WTC11 (cell line): ENCODE measurements at regions not wholly inside any gene's neighbourhood (a gene's known extent, or its start where the extent isn't known, plus 50 kb on each side); places are given as distances from the start of the nearest gene placed in this dataset.

Experiments used
- ATAC-seq: fragments of 200-7000 bp; cut with Tn5 transposase; 2 replicates; pipeline ENCODE4 v1.10.0; 2021; ENCODE audit warnings: mild to moderate bottlenecking, moderate library complexity
- CTCF ChIA-PET: fragments of 300-600 bp; sonication (Branson Sonifier 250); formaldehyde crosslinking; loops from one replicate; lab custom pipeline; 2021; ENCODE audit warnings: antibody characterized with exemption; lab: Charles Lee
- POLR2A ChIA-PET: fragments of 350-600 bp; sonication (Branson Sonifier 250); formaldehyde crosslinking; loops from one replicate; lab custom pipeline; 2021; ENCODE audit warnings: antibody characterized with exemption; lab: Charles Lee
- DNase-seq: peaks from one replicate; pipeline ENCODE4 v3.0.0; 2021; ENCODE audit warnings: low spot score
- H3K27ac Mint-ChIP-seq: 2 replicates; pipeline ENCODE4 v1.8.0; 2021; ENCODE audit warnings: mixed read lengths
- H3K27me3 Mint-ChIP-seq: 2 replicates; pipeline ENCODE4 v1.8.0; 2021; ENCODE audit warnings: low read depth, mild to moderate bottlenecking, moderate library complexity, mixed read lengths
- H3K36me3 Mint-ChIP-seq: 2 replicates; pipeline ENCODE4 v1.8.0; 2021; ENCODE audit warnings: mixed read lengths
- H3K4me1 Mint-ChIP-seq: 2 replicates; pipeline ENCODE4 v1.8.0; 2022; ENCODE audit warnings: mixed read lengths
- H3K4me3 Mint-ChIP-seq: 2 replicates; pipeline ENCODE4 v1.8.0; 2021; ENCODE audit warnings: mild to moderate bottlenecking, moderate library complexity, mixed read lengths
- H3K9me3 Mint-ChIP-seq: 2 replicates; pipeline ENCODE4 v1.8.0; 2021; ENCODE audit warnings: mixed read lengths
- CREB1 ChIP-seq: sonication (generic); formaldehyde crosslinking; IDR thresholded peaks from 2 replicates; pipeline ENCODE4 v1.8.0; 2023; ENCODE audit warnings: mild to moderate bottlenecking, missing genetic modification reagents
- ESRRA ChIP-seq: sonication (generic); formaldehyde crosslinking; IDR thresholded peaks from 2 replicates; pipeline ENCODE4 v1.8.1; 2022; ENCODE audit warnings: mild to moderate bottlenecking, missing genetic modification reagents, borderline replicate concordance
- FOXP1 ChIP-seq: sonication (generic); formaldehyde crosslinking; IDR thresholded peaks from 2 replicates; pipeline ENCODE4 v1.8.0; 2022; ENCODE audit warnings: missing genetic modification reagents, mild to moderate bottlenecking, moderate library complexity, borderline replicate concordance
- SMAD3 ChIP-seq: sonication (generic); formaldehyde crosslinking; IDR thresholded peaks from 2 replicates; pipeline ENCODE4 v1.8.0; 2022; ENCODE audit warnings: missing genetic modification reagents, mild to moderate bottlenecking, borderline replicate concordance
- SOX15 ChIP-seq: fragments of 250-450 bp; sonication (Bioruptor Pico); IDR thresholded peaks from 2 replicates; pipeline ENCODE4 v1.9.0; 2021; ENCODE audit warnings: mild to moderate bottlenecking
- TCF7 ChIP-seq: sonication (generic); formaldehyde crosslinking; IDR thresholded peaks from 2 replicates; pipeline ENCODE4 v1.8.0; 2022; ENCODE audit warnings: mild to moderate bottlenecking, low read depth, missing genetic modification reagents, moderate library complexity
- TEAD1 ChIP-seq: sonication (generic); formaldehyde crosslinking; IDR thresholded peaks from 2 replicates; pipeline ENCODE4 v1.8.0; 2022; ENCODE audit warnings: mild to moderate bottlenecking, missing genetic modification reagents
- TP53 ChIP-seq: sonication (generic); formaldehyde crosslinking; IDR thresholded peaks from 2 replicates; pipeline ENCODE4 v1.8.1; 2023; ENCODE audit warnings: mild to moderate bottlenecking, missing genetic modification reagents
- ZNF219 ChIP-seq: sonication (generic); formaldehyde crosslinking; IDR thresholded peaks from 2 replicates; pipeline ENCODE4 v1.8.0; 2023; ENCODE audit warnings: missing genetic modification reagents, mild to moderate bottlenecking, borderline replicate concordance
- TF ChIP-seq, protein P1 (sequence below): sonication (generic); formaldehyde crosslinking; IDR thresholded peaks from 2 replicates; pipeline ENCODE4 v1.8.0; 2023; ENCODE audit warnings: missing genetic modification reagents
- TF ChIP-seq, protein P2 (sequence below): sonication (generic); formaldehyde crosslinking; IDR thresholded peaks from 2 replicates; pipeline ENCODE4 v1.8.1; 2022; ENCODE audit warnings: mild to moderate bottlenecking, moderate library complexity, missing genetic modification reagents
- TF ChIP-seq, protein P3 (sequence below): sonication (generic); formaldehyde crosslinking; IDR thresholded peaks from 2 replicates; pipeline ENCODE4 v1.8.0; 2023; ENCODE audit warnings: mild to moderate bottlenecking, missing genetic modification reagents
- TF ChIP-seq, protein P4 (sequence below): sonication (generic); formaldehyde crosslinking; IDR thresholded peaks from 2 replicates; pipeline ENCODE4 v1.8.0; 2022; ENCODE audit warnings: mild to moderate bottlenecking, missing genetic modification reagents
- TF ChIP-seq, protein P5 (sequence below): sonication (generic); formaldehyde crosslinking; IDR thresholded peaks from 2 replicates; pipeline ENCODE4 v1.8.1; 2023; ENCODE audit warnings: mild to moderate bottlenecking, missing genetic modification reagents, moderate library complexity
- TF ChIP-seq, protein P6 (sequence below): fragments of 250-450 bp; sonication (Bioruptor Pico); IDR thresholded peaks from 2 replicates; pipeline ENCODE4 v1.8.0; 2021; ENCODE audit warnings: mild to moderate bottlenecking

DNA sequence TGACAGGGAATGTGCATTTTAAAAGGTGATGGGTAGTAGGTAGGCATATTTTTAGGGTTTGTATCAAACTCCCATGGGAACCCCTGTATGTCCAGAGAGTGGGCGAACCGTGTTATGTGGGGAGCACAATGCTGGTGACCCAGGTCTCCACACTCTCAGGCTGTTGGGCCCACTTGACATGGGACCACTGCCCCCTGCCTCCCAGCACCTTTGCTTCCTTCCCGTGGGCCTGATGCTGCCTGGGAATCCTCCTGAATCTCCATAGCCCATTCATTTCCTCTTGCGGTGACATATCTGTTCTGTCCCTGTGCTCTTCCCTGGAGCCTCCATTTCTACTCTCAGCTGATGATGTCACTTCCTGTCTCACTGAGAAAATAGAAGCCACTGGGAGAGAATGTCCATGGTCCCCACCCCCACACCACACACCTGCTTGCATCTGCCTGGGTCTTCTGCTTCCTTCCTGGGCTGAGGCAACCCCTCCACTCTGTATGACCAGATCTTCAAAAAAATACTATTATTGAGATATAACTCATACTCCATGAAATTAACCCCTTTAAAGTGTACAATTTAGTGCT is 55.8 kb upstream of the THY1 start:
- DNase-seq (no peak), ATAC-seq (no peak)
- Mint-ChIP-seq H3K36me3 (no peaks in the 10 kb centered on the region), H3K27ac (no peak overlapping the region), H3K27me3 (peaks cover 17% of the 10 kb centered on the region), H3K9me3 (peaks cover 9% of the 10 kb centered on the region), H3K4me3 (no peak overlapping the region), H3K4me1 (peaks cover 26% of the 10 kb centered on the region)
- CTCF ChIA-PET = interaction anchor here (0.9 to 2.5 kb wide), 2 partner anchors 94 to 123 kb away, joined by 3 to 7 read pairs; no protein-coding TSS in a partner anchor
- POLR2A ChIA-PET = no interaction called here
- TF ChIP-seq ZNF219 (CRISPR knock-in tag) = no peak
- TF ChIP-seq, protein P1, sequence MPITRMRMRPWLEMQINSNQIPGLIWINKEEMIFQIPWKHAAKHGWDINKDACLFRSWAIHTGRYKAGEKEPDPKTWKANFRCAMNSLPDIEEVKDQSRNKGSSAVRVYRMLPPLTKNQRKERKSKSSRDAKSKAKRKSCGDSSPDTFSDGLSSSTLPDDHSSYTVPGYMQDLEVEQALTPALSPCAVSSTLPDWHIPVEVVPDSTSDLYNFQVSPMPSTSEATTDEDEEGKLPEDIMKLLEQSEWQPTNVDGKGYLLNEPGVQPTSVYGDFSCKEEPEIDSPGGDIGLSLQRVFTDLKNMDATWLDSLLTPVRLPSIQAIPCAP (CRISPR knock-in tag) = no peak
- TF ChIP-seq SOX15 (CRISPR knock-in tag) = no peak
- TF ChIP-seq ESRRA = no peak
- no peak for TF ChIP-seq TCF7 (CRISPR knock-in tag)
- TF ChIP-seq, protein P2, sequence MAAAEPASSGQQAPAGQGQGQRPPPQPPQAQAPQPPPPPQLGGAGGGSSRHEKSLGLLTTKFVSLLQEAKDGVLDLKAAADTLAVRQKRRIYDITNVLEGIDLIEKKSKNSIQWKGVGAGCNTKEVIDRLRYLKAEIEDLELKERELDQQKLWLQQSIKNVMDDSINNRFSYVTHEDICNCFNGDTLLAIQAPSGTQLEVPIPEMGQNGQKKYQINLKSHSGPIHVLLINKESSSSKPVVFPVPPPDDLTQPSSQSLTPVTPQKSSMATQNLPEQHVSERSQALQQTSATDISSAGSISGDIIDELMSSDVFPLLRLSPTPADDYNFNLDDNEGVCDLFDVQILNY = no peak
- TF ChIP-seq, protein P3, sequence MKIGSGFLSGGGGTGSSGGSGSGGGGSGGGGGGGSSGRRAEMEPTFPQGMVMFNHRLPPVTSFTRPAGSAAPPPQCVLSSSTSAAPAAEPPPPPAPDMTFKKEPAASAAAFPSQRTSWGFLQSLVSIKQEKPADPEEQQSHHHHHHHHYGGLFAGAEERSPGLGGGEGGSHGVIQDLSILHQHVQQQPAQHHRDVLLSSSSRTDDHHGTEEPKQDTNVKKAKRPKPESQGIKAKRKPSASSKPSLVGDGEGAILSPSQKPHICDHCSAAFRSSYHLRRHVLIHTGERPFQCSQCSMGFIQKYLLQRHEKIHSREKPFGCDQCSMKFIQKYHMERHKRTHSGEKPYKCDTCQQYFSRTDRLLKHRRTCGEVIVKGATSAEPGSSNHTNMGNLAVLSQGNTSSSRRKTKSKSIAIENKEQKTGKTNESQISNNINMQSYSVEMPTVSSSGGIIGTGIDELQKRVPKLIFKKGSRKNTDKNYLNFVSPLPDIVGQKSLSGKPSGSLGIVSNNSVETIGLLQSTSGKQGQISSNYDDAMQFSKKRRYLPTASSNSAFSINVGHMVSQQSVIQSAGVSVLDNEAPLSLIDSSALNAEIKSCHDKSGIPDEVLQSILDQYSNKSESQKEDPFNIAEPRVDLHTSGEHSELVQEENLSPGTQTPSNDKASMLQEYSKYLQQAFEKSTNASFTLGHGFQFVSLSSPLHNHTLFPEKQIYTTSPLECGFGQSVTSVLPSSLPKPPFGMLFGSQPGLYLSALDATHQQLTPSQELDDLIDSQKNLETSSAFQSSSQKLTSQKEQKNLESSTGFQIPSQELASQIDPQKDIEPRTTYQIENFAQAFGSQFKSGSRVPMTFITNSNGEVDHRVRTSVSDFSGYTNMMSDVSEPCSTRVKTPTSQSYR = no peak
- no peak for TF ChIP-seq TEAD1 (CRISPR knock-in tag)
- TF ChIP-seq, protein P4, sequence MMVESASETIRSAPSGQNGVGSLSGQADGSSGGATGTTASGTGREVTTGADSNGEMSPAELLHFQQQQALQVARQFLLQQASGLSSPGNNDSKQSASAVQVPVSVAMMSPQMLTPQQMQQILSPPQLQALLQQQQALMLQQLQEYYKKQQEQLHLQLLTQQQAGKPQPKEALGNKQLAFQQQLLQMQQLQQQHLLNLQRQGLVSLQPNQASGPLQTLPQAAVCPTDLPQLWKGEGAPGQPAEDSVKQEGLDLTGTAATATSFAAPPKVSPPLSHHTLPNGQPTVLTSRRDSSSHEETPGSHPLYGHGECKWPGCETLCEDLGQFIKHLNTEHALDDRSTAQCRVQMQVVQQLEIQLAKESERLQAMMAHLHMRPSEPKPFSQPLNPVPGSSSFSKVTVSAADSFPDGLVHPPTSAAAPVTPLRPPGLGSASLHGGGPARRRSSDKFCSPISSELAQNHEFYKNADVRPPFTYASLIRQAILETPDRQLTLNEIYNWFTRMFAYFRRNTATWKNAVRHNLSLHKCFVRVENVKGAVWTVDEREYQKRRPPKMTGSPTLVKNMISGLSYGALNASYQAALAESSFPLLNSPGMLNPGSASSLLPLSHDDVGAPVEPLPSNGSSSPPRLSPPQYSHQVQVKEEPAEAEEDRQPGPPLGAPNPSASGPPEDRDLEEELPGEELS = no peak

DNA sequence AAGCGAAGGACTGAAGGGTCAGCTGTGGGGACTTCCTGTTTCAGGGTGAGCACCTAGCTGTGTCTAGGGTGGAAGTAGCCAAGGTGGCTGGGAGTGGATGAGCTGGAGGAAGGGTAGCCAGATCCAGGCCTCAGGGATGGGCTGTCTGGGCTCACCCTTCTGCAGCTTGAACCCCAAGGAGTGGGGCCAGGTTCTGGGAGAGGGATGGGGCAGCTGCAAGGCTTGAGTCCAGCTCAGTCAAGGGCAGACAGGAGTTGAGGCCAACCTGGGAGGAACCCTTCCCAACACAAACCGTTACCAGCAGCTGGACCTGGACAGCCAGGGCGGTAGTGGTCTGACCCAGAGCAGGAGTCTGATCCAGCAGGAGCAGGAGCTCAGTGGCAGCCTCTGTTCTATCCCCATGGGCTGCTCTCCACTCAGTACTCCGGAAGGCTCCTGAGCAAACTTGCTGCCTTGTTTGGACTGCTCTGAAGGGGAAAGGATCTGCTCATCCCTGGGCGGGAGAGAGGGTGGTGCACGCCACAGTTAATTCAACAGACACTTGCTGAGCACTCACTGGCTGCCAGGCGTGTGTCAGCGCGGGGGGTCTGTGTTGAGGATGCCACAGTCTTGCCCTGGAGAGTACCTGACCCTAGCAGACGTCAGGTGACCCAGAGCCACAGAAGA is 53.8 kb upstream of the THY1 start:
- no peaks in the 10 kb centered on the region for H3K36me3 Mint-ChIP-seq
- ATAC-seq = no peak
- H3K27me3 Mint-ChIP-seq = peaks cover 12% of the 10 kb centered on the region
- DNase-seq = no peak
- peaks cover 9% of the 10 kb centered on the region for H3K9me3 Mint-ChIP-seq
- ChIA-PET POLR2A (no interaction called here), CTCF (interaction anchor here (0.7 to 3.5 kb wide), 10 partner anchors 55 to 252 kb away, joined by 3 to 84 read pairs (median 4); partner anchors contain the start of genes C1QTNF5, NECTIN1 and USP2)
- no peak overlapping the region for H3K4me3 Mint-ChIP-seq
- no peak overlapping the region for H3K27ac Mint-ChIP-seq
- H3K4me1 Mint-ChIP-seq = peaks cover 33% of the 10 kb centered on the region
- TF ChIP-seq TP53 (CRISPR knock-in tag) = no peak
- TF ChIP-seq, protein P3 = no peak
- TF ChIP-seq CREB1 (CRISPR knock-in tag) = no peak
- TF ChIP-seq, protein P5, sequence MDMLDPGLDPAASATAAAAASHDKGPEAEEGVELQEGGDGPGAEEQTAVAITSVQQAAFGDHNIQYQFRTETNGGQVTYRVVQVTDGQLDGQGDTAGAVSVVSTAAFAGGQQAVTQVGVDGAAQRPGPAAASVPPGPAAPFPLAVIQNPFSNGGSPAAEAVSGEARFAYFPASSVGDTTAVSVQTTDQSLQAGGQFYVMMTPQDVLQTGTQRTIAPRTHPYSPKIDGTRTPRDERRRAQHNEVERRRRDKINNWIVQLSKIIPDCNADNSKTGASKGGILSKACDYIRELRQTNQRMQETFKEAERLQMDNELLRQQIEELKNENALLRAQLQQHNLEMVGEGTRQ (CRISPR knock-in tag) = peak; percentile 14; the same call in 1 of the 2 replicates
- TF ChIP-seq, protein P6, sequence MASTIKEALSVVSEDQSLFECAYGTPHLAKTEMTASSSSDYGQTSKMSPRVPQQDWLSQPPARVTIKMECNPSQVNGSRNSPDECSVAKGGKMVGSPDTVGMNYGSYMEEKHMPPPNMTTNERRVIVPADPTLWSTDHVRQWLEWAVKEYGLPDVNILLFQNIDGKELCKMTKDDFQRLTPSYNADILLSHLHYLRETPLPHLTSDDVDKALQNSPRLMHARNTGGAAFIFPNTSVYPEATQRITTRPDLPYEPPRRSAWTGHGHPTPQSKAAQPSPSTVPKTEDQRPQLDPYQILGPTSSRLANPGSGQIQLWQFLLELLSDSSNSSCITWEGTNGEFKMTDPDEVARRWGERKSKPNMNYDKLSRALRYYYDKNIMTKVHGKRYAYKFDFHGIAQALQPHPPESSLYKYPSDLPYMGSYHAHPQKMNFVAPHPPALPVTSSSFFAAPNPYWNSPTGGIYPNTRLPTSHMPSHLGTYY (CRISPR knock-in tag) = no peak
- TF ChIP-seq SMAD3 (CRISPR knock-in tag) = no peak
- no peak for TF ChIP-seq FOXP1
